ENCODE measurements at regions not wholly inside any gene's neighbourhood (a gene's known extent, or its start where the extent isn't known, plus 50 kb on each side); places are given as distances from the start of the nearest gene placed in this dataset.

DNA sequence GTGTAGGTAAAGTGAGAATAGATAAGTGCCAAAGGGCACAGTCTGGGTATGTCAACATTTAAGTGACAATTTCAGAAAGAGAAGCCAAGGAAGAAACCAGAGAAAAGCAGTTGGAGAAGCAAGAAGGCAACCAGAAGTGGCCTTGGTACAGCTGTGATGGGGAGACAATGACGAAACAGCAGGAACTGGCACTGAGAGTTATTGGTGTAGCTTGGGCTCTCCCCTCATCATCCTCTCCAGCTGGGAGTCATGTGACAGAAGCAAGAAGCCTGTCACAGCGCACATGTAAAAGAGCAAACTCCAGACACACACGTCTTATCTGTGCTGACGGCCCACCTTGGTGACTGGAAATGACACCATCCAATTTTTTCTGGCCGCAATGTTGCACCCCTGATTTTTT is 203.3 kb upstream of the NUDT4 start:
- no peak for TF ChIP-seq POLR2A (IDR thresholded peaks at IDR 0.05)
- TF ChIP-seq, protein P1, sequence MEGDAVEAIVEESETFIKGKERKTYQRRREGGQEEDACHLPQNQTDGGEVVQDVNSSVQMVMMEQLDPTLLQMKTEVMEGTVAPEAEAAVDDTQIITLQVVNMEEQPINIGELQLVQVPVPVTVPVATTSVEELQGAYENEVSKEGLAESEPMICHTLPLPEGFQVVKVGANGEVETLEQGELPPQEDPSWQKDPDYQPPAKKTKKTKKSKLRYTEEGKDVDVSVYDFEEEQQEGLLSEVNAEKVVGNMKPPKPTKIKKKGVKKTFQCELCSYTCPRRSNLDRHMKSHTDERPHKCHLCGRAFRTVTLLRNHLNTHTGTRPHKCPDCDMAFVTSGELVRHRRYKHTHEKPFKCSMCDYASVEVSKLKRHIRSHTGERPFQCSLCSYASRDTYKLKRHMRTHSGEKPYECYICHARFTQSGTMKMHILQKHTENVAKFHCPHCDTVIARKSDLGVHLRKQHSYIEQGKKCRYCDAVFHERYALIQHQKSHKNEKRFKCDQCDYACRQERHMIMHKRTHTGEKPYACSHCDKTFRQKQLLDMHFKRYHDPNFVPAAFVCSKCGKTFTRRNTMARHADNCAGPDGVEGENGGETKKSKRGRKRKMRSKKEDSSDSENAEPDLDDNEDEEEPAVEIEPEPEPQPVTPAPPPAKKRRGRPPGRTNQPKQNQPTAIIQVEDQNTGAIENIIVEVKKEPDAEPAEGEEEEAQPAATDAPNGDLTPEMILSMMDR (IDR thresholded peaks at IDR 0.05 in 8 of 11, conservative IDR thresholded peaks at IDR 0.05 in 3 of 11), result no peak
- no peaks in the 10 kb centered on the region for H3K36me3 ChIP-seq
- H3K4me1 ChIP-seq, result peaks cover 0 to 17% (median 2%) of the 10 kb centered on the region in 6 donors
- no peak overlapping the region for H3K4me3 ChIP-seq
- no peaks in the 10 kb centered on the region for H3K27me3 ChIP-seq (replicated peaks in 1 of 7)
- no peak overlapping the region for H3K27ac ChIP-seq
- WGBS, 5 donors, result 77 to 90% (median 85%) methylated on average over 5 of the region's 5 CpGs
- H3K9me3 ChIP-seq, result no peaks in the 10 kb centered on the region
- intact Hi-C loops (cut with DNase I; ENCODE audit: low total_unique reads), result no loop called here
- no peak for DNase-seq

DNA sequence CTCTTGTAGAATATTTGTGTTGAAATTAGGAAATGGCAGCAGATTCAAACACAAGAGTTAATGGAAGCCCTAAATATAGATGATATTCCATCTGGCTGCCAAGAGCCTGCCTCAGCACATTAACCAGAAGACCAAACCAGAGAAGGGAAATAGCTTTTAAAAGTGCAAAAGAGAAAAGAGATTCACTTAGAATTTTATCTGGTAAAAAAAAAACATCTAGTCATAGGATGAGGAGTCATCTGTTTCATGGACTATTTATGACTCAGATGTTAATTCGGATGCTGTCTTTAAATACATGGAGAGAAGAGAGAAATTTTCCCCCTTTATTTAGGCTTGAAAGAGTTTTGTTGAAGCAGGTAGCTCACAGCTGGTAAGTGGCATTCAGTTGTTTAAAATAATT is 201.6 kb upstream of the NUDT4 start:
- H3K27me3 ChIP-seq (replicated peaks in 1 of 7), result no peaks in the 10 kb centered on the region
- no peaks in the 10 kb centered on the region for H3K9me3 ChIP-seq
- no peak for DNase-seq
- H3K4me3 ChIP-seq, result no peak overlapping the region
- TF ChIP-seq POLR2A (IDR thresholded peaks at IDR 0.05) (no peak), POLR2AphosphoS5 (IDR thresholded peaks at IDR 0.05) (no peak)
- TF ChIP-seq, protein P1 (IDR thresholded peaks at IDR 0.05 in 8 of 11, conservative IDR thresholded peaks at IDR 0.05 in 3 of 11), result no peak
- H3K4me1 ChIP-seq, result peaks cover 0 to 22% (median 2%) of the 10 kb centered on the region in 6 donors
- WGBS, 5 donors, result 67 to 86% (median 69%) methylated on average over 1 of the region's 1 CpG
- no peaks in the 10 kb centered on the region for H3K36me3 ChIP-seq
- intact Hi-C loops (cut with DNase I; ENCODE audit: low total_unique reads), result no loop called here
- H3K27ac ChIP-seq, result no peak overlapping the region

DNA sequence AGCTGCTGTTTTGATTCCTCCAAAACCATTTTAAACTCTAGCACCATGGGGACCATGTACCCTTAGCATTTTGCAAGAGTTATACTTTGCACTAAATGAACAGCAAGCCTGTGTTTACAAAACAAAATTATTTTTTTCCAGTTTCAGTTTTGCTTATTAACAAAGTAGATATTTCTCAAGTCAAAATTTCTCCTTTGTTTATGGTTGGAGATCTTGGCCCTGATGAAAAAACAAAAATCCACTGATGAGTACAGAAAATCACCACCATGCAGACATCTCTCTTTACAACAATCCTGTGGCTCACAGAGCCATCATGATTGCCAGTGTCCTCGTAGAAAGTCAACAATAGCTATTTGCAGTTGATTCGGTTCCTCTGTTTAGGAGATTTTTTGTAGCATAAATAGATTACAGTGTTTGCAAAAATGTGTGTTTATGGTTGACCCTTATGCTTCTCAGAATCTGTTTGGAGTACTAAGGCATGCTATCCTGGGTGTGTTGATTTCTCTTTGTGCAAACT is 201.1 kb upstream of the NUDT4 start:
- Histone ChIP-seq H3K27me3 (replicated peaks in 1 of 7) (no peaks in the 10 kb centered on the region), H3K9me3 (no peaks in the 10 kb centered on the region), H3K36me3 (no peaks in the 10 kb centered on the region), H3K27ac (no peak overlapping the region), H3K4me3 (no peak overlapping the region), H3K4me1 (peaks cover 0 to 26% (median 2%) of the 10 kb centered on the region in 6 donors)
- 75 to 88% (median 78%) methylated on average over 2 of the region's 2 CpGs for WGBS, 5 donors
- TF ChIP-seq POLR2AphosphoS5 (IDR thresholded peaks at IDR 0.05), result no peak
- no peak for TF ChIP-seq POLR2A (IDR thresholded peaks at IDR 0.05)
- TF ChIP-seq, protein P1 (IDR thresholded peaks at IDR 0.05 in 8 of 11, conservative IDR thresholded peaks at IDR 0.05 in 3 of 11), result no peak
- intact Hi-C loops (cut with DNase I; ENCODE audit: low total_unique reads), result no loop called here
- no peak for DNase-seq

DNA sequence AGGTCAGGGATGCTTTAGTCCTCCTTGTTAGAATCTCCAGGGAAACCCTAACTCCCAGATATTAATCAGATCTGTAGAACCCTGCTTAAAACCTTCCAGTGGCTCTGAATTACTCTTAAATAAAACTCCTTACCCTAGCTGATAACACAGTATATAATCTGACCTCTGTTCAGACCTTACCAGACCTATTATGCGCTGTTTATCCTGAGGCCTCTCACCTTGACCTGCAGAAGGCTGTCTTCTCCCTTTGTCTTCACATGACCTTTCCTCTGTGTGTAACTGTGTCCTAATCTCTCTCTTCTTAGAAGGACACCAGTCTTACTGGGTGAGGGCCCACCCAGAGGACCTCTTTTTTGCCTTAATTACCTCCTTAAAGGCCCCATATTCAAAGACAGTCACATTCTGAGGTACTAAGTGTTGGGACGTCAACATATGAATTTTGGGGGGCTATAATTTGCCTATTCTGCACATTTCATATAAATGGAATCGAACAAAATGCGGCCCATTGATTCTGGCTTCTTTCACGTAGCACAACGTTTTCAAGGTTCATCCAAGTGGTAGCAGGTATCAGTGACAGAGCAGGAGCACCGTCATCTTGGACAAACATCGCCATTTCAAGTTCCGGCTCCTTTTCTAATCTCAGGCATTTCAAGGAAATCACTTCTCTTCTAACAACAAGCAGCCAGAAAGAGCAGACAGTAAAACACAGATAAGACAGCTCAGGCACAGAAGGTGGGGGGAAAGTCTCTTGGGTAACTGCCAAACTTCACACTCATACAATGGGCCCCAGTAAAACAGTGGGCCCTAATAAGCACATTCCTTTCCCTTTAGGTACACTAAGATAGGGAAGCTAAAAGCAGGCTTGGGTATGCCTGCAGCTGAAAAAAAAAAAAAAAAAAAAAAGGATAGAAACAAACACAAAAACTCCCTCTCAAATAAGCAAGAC is 200.2 kb upstream of the NUDT4 start:
- H3K27me3 ChIP-seq (replicated peaks in 1 of 7), result no peaks in the 10 kb centered on the region
- DNase-seq, result no peak
- 91 to 96% (median 93%) methylated on average over 9 of the region's 9 CpGs for WGBS, 5 donors

More for the DNA sequence above, 200.2 kb upstream of the NUDT4 start:
- Histone ChIP-seq H3K4me1 (peaks cover 0 to 32% (median 2%) of the 10 kb centered on the region in 6 donors), H3K4me3 (no peak overlapping the region), H3K36me3 (no peaks in the 10 kb centered on the region), H3K27ac (no peak overlapping the region), H3K9me3 (no peaks in the 10 kb centered on the region)
- no peak for TF ChIP-seq POLR2A (IDR thresholded peaks at IDR 0.05)
- TF ChIP-seq, protein P1 (IDR thresholded peaks at IDR 0.05 in 8 of 11, conservative IDR thresholded peaks at IDR 0.05 in 3 of 11), result no peak
- TF ChIP-seq POLR2AphosphoS5 (IDR thresholded peaks at IDR 0.05), result no peak
- intact Hi-C loops (cut with DNase I; ENCODE audit: low total_unique reads), result no loop called here

Measured in spleen (tissue), 11 donors.